LoVo (cell line): ENCODE measurements at regions not wholly inside any gene's neighbourhood (a gene's known extent, or its start where the extent isn't known, plus 50 kb on each side); places are given as distances from the start of the nearest gene placed in this dataset.

ENCODE experiments used
- DNase-seq: peaks from one replicate; pipeline ENCODE4 v3.0.0-alpha.2; 2016; ENCODE audit warnings: low spot score

DNA sequence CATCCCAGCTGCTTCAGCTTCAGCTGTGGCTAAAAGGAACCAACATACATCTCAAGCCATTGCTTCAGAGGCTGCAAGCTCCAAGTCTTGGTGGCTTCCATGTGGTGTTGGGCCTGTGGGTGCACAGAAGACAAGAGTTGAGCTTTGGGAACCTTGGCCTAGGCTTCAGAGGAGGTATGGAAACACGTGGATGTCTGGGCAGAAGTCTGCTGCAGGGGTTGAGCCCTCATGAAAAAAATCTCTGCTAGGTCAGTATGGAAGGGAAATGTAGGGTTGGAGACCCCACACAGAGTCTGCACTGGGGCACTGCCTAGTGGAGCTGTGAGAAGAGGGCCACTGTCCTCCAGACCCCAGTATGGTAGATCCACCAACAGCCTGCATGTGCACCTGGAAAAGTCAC, 279.3 kb downstream of the MZT1 start:
- DNase-seq: no peak

DNA sequence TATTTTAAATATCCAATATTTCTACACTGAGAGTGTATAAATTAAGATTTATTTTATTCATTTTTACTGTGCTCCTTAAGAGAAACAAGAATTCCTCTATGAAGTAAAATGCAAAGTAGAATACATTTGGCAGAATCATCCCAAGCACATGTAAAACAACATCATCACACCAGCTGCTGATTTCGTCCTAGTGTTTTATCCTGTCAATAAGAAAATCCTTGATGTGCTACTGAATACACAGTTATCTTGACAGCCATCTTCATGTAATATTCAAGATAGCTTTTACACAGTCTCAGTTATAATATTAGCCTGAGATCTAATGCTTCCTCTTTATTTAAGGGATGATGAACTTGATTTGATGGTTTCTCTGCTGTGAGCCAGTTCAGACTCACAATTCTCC, 282.4 kb downstream of the MZT1 start:
- no peak for DNase-seq

DNA sequence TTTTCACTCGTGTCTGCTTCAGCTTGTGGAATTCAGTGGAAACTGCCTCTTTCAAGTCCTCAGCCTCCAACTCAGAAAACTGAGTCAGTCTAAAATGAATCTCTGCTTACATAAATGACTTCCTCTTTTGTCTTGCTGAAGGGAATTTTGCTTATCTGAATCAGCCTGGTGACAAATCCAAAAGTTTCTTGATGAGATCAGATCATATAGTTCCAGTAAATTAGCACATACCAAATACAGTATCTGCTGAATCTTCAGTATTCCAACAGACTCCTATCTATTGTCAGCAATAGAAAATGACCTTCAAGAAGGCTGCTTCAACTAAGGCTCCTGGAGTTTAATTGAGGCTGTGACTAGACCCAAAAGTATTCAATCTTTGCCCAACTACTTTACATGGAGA, 290.0 kb downstream of the MZT1 start:
- DNase-seq: no peak

DNA sequence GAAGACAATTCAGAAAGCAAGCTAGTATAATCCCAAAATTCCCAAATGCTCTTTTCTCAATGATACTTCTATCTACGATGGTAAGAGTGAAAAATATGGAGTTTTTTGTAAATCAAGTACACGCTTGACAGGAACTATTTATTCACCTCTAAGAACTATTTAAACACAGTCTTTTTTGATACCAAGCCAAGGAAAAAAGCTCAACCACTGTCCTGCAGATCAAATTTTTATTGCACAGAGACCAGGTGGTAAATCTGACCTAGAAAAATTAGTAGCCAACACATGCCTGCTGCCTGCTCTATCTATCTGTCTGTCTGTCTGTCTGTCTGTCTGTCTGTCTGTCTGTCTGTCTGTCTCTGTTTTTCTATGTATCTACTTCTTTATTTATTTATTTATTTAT, 292.2 kb downstream of the MZT1 start:
- DNase-seq: no peak

DNA sequence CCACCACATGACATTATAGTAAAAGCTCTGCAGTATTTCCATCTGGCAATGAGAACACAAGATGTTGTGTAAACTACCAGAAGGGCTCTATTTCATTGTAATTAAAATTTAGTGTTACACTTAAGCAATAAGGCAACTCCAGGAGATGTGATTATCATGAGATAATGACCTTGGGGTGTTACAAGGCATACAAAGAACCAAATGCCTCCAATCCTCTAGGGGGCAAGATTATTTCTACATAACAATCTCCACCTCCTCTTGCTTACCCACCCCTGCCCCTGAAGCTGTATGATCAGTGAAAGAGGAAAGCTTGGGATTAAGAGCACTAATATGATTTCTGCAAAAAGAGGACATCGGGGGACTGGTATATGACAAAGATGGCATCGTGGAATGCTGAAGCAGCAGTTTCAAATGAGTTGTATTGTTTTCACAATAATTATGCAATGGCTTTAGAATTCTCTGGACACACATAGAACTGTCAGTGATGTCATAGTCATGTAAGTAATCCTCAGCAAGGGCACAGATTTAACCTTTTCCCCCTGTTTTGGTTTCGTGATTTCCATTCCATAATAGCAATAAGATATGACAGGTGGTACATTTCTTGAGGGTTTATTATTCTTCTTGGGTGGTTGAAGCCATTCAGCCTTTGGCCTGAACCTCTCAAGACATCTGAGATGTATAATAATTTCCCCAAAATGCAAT, 295.3 kb downstream of the MZT1 start:
- DNase-seq: no peak

DNA sequence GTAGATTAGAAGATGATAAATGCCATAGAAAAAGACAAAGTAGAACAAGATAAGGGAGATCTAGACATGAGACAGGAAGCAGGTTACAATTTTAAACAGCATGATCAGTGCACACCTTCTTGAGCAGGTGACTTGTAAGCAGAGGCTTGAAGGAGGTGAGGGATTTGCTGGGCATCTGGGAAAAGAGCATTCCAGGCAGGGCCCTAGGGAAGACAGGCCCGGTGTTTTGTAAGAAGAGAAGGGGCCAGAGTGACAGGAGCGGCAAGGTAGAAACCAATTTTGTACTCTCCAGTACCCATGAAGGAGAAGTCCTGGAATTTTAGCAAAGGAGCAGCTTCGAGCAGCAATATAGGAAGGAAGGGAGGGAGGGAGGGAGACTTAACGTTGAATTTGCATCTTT, 296.5 kb downstream of the MZT1 start:
- DNase-seq: no peak

DNA sequence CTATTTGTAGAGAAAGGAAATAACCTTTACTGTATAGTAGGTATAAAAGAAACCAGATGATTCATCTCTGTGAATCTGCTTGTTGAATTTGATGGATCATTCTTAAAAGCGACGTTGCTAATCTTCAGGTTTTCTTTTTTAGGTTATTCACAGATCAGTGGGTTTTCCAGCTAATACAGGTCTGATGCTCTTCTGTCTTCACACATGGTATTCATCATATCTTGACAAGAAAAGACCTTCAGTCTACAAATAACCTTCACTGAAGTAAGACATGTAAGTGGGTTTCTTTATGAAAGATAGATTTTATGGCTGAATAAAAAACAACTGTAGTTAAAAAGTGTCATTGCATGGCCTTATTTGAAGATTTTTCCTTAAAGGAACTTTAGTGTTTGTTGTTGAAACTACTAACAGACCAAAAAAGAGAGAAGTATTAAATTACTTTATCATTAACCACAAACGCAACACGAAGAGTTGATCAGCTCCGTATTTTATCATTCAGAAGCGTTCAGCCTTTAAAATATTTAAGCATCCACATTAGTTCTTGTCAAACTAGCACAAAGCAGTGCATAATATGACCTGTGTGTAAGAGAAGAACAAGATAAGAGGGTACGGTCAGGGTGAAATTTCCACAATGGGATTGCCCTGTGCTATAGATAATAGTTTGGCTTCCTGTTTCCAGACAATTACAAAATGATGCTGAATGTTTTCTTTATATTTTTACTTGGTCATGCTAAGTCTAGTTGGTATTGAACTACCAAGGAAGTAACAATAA, 299.5 kb downstream of the MZT1 start:
- DNase-seq: no peak

DNA sequence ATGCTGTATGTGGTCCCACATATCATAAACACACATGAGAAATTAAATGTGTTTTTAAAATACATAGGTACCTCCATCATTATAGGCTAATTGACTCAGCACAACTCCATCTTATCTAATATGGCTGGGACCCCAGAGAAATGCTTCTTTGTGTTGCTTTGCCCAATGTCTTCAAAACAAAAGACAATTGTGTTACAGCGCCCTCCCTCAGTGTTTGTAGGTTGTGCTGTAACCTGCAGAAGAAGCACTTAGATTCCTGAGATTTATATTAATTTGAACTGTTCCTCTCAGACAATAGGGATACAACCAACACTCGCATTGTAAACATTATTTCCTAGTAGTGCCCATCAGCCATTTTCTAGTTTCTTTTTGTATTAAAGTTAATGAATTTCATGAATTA, 303.4 kb downstream of the MZT1 start:
- DNase-seq: no peak

DNA sequence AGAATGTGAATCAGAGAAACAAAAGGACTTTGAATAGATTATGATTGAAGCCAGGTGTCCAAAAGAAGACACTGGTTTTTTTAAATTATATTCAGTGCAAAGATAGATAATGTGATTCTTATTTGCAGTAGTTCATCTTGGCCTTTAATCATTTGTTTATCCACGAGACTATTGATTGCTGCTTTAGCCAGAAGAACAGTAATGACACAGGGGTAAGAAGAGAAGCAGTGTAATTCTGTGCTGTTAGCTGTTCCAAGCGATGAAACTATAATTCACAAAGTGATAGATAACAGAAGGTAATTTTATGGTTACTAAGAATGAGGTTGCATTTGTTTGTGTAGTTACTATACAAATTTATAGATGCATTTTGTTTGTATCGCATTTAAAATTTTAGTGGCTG, 311.6 kb downstream of the MZT1 start:
- DNase-seq: no peak

DNA sequence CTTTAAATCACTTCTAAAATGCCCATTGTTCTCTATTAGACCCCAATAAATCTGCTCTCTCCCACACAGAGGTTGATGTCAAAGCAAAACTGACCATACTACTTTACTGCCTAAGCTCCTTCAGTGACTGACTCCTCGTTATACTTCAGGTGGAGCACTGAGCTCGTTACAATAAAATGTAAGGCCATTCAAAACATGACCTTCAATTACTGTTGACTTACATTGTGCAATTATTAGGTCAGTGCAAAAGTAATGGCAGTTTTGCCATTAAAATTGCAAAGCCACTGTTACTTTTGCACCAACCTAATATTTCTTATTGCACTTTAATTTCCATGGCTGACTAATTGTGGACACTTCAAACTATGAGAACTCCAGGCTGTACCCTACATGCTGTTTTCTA, 314.9 kb downstream of the MZT1 start:
- no peak for DNase-seq

DNA sequence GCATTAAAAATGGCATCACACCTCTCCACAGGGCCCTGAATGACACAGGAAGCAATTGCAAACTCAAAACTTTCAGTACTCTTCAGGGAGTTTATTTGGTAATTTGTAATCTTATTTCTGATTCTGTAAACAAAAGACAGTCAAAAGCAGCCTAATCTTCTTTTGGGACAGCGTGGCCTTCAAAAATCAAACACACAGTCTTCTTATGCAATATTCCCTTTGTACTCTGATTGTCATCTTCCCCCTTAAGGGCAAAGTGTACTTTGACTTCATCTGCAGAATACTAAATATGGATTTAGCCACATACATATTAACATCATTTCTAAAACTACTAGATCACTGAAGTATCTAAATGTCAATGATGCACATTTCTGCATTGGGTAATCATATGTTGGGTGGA, 322.0 kb downstream of the MZT1 start:
- no peak for DNase-seq

DNA sequence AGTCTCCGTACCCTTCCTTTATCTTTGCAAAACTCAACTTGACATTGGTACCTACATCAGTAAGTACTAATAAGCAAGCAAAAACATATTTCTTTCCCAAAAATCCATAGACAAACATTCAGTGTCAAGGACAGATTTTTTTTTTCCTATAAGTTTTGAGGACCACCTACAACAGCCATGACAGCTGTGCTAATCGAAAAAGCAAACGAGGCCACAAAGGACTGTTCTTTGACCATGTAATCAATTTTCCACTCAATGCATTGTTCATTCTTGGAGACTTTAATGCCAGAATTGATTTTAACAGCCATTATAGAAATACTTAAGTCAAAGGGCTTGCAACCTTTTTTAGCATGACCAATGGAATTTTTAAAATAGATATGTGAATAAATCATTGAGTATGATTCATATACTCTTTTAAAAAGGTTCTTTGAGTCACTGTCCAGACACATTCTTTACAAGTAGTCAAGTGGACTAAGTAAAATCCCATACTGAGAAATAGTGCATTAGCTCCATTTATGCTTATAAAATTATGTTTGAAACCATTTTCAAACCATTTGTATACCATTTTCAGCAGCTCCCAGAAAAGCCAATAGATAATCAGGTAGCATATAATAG, 323.9 kb downstream of the MZT1 start:
- DNase-seq: no peak

DNA sequence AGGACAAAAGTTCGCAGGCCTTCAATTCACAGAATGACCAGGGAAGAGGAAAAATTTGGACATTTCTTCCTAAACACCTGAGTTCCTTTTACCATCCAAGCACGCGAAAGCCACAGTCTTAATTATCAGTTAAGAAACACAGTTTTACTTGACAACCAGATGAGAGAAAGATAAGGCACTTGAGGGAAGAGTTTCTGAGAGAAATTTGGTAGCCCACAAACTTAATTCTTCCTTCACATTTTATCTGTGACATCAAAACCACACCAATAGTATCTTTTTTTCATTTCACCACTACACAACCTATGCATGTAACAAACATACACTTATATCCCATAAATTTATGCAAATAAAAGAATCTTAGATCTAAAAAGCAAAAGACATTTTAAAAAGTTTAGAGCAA, 326.6 kb downstream of the MZT1 start:
- no peak for DNase-seq

DNA sequence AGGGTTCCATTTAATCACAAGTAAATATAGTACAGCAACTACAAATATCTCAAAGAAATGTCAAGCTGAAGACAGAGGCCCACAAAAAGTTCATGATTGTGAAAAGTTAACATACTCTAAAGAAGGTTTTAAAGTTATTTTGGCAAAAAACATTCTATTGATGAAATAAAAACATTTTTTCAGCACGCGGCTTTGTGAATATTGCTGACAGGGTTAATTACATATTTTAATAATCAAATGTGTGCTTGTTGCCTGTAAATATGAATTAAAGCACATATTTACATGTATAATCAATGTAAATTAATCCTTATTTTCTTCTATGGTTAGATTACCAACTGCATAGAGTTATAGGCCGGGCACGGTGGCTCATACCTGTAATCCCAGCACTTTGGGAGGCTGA, 328.1 kb downstream of the MZT1 start:
- no peak for DNase-seq

DNA sequence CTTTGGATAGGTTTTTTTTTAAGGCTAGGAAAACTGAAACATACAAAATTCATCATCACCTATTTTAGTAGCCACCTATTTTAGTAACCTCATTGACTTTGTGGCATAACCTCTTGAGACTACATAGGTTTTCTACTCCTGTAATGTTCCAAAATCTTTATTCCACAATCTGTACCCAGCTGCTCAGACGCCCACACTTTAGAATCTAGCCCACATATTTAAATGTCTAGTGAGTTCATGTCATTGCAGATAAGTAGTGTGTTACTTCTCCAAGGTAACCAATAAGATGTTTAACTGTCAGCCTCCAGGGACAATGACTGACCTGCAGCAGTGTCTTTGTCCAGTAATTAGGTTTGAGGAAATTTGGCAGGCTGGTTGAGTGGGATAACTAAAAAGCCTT, 330.2 kb downstream of the MZT1 start:
- DNase-seq: no peak

DNA sequence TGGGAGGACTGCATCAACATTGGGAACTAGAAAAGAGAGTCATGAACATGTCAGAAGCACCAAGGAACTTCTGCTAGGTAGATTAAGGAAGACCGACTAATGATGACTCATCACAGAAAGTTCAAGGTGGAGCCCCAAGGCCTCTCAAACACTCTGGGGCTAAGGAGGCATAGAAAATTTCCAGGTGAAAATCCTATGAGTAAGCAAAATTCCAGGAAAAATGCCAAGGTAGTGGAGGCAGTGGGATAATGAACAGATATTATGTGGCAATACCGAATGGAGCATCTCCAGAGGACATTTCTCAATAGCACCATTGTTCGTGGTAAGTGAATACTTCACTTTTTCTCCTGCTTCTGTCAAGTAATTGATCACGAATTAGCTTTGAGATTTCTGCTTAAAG, 336.5 kb downstream of the MZT1 start:
- peak; percentile 46 for DNase-seq

DNA sequence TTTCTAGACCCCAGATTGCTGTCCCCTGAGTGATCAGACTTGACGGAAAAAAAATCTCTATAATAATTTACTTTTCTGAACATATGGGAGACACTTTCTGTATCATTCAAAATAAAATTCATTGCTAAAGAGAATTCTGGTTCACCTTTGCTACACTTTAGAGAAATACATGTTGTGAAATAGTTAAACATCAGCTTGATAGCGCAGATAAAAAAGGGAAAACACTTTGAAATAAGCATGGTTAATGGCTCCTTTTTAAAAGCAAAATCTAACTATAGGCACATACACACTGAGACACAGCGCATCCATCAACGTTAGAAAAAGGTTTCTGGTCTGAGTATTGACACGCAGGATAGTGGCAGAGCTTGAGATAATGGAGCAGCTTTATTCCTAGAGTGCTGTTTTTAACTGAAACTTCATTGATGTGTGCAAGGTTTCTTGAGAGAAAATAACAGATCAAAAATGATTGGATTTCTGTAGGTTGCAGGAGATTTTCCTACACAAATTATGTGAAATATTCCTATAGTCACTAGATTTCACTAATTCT, 341.2 kb downstream of the MZT1 start:
- no peak for DNase-seq

DNA sequence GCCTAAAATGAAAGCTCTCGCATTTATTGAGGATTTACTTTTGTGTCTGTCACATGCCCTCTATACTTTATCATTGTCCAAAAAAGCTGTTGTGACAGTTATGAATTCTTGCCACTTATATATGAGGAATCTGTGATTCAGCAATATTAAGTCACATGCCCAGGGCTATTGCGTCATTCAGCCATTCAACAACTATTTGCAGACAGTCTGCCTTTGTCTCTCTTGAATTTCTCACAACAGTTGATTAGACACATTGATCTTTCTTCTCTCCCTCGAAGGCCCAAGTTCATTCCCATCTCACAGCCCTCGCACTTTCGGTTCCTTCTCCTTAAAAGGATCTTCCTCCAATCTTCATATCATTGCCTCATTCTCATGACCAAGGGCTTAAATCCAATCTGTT, 342.6 kb downstream of the MZT1 start:
- DNase-seq: no peak

DNA sequence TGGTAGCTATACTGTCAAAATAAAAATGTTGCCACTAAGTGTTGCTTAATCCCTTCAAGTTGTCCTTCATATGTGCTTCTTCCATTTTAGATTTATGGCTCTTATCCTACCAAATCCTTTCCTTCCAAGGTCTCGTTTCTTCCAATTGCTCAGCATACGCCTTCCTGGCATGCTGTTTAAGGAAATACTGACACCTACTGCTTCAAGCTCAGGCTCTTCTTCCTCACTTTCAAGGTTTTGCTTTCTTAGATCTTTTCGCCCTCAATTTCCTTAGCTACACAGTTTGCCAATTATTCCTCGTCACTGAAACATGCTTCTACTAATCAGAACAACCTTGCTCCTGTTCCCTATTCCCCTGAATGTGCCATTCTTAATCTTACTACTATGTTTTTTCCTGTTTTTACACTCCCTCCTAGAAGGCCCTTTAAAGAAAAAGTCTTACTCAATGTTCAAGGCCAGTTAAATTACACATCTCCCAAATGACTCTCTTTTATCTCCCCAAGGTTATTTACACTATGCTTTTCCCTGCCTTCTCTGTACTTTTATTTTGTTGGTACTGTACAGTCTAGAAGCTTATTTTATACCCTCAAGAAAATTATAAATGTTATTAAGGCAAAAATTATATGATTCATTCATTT, 343.1 kb downstream of the MZT1 start:
- no peak for DNase-seq

DNA sequence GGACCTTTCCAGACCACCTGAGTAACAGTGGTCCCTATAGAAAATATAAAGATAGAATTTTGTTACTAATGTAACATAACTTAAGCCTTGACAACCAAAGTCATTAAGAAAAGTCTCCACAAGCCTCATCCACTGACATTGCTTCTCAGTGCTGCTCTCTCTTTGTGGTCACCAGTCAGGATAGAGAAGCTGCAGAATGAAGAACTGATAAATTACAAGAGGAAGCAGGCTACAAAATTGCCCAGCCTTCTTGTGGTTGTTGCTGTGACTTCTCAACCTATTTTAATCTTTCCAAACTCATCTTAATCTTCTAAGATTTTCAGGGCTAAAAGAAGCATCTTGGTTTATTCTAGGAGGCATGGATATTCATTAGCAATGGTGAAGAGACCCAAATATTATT, 343.8 kb downstream of the MZT1 start:
- no peak for DNase-seq

DNA sequence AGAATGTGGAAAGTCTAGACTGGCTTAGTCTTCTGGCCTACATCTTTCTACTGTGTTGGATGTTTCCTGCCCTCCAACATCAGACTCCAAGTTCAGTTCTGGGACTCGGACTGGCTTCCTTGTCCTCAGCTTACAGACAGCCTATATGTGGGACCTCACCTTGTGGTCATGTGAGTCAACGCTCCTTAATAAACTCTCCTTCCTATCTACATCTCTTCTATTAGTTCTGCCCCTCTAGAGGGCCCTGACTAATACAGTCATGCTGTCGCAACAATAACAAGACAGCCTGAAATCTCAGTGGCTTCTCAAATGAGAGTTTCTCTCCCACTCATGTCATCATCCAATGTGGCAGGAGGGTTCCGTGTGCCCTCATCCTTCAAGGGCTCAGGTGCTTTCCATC, 347.8 kb downstream of the MZT1 start:
- no peak for DNase-seq

DNA sequence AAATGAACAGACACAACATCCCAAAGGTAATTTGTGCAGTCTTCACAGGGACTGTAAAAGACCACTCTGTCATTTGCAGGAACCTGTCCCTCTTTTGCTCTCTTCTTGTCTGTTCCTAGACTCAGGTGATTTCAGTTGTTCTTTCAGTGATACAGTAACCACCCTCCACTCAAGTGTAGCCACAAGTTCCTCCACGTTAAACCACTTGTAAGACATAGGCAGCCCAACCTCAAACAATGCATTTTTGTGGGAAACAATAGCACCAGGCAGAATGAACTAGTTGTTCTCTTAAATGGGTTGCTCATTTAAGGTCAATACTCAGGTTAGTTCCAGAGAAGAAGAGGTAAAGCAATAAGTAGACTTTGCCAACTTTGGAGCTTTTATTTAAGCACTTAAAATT, 359.4 kb downstream of the MZT1 start:
- DNase-seq: no peak

DNA sequence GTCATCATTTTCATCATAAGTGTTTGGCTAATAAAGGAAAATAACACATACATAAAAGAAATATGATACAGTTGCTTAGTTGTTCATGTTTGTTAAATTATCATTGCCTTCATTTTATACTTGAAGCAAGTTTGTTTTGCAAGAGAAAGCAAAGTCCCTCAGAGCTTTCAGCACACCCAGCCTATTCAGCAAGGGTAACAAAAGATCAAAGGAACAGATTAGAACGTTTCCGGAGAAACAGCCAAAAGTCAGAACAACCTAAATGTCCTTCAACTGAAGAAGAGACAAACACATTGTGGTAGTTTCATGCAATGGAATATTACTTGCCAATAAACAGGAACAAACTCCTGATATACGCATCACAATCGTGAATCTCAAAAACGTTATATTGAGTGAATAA, 380.7 kb downstream of the MZT1 start:
- no peak for DNase-seq
